ENCODE measurements at regions not wholly inside any gene's neighbourhood (a gene's known extent, or its start where the extent isn't known, plus 50 kb on each side); places are given as distances from the start of the nearest gene placed in this dataset.
A peak's percentile ranks its signal among the peaks of the same experiment; 100 is the strongest.

DNA sequence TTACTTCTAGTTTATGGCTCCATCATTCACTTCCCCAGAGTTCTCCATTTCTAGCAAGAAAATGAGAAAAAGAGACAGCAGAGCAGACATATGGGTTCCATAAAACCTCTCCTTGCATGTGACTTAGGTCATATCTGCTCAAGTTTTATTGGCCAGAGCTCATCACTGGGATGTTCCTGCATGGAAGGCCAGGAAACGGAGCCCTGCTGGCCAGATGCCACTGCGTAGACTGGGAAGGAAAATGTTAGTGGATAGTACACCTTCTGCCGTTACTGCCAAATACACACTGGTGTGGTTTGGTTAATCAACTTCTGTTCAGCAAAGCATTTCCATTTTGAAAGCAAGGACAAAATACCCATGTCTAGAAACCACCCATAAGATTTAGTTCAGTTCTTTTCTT is 220.6 kb upstream of the TSHZ2 start:
- Histone ChIP-seq H3K9me3 (ENCODE audit: control insufficient read depth in 5 of 5, low read length in 5 of 5) (peaks cover 0 to 5% (median 5%) of the 10 kb centered on the region in 5 donors), H3K36me3 (ENCODE audit: control insufficient read depth in 5 of 5, insufficient read depth in 5 of 5, low read length in 5 of 5) (no peaks in the 10 kb centered on the region), H3K27me3 (ENCODE audit: control insufficient read depth in 5 of 5, insufficient read depth in 4 of 5, low read length in 5 of 5) (no peaks in the 10 kb centered on the region), H3K4me1 (ENCODE audit: control insufficient read depth in 5 of 5, insufficient read depth in 5 of 5, low read length in 5 of 5) (peaks cover 0 to 13% (median 9%) of the 10 kb centered on the region in 5 donors), H3K27ac (ENCODE audit: low read depth, low read length) (no peak overlapping the region), H3K4me3 (ENCODE audit: low read depth in 1 of 5, low read length in 5 of 5) (no peak overlapping the region), H3K9ac (ENCODE audit: low read length in 5 of 5) (no peak overlapping the region)

DNA sequence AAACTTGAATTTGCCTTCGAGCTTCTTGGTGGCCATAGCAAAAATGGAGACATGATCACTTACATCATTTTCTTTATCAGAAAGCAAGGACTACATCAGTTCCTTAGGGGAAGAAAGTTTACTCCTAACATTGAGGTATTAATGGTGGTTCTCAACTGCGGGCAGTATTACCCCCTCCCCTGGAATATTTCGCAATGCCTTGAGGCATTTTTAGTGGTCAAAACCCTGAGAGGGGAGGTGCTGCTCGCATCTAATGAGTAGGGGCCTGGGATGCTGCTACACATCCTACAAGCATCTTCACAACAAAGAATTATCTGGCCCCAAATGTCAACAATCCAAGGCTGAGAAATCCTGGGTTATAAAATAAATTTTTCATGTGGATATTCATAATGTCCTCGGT is 222.2 kb upstream of the TSHZ2 start:
- Histone ChIP-seq H3K9me3 (ENCODE audit: control insufficient read depth in 5 of 5, low read length in 5 of 5) (peaks cover 0 to 5% (median 5%) of the 10 kb centered on the region in 5 donors), H3K4me3 (ENCODE audit: low read depth in 1 of 5, low read length in 5 of 5) (no peak overlapping the region)

DNA sequence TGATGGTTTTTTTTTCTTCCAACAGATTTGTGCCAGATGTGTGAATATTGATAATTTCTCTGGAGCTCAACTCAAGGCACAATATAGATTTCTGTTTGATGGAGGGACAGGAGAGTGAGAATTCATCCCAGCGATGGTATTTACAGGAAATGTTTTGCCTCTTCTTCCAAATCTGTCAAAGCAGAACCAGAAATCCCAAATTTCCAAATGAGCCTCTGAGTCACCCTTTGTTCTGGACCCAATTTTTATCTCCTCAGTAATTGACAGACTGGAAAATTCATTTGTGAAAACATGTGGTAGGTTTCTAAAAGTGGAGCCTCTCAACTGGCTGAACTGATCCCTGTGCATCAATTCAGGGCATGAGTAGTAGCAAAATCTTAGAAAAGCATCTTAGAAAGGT is 223.2 kb upstream of the TSHZ2 start:
- Histone ChIP-seq H3K27me3 (ENCODE audit: control insufficient read depth in 5 of 5, insufficient read depth in 4 of 5, low read length in 5 of 5) (peaks cover 0 to 1% (median 0%) of the 10 kb centered on the region in 5 donors), H3K9me3 (ENCODE audit: control insufficient read depth in 5 of 5, low read length in 5 of 5) (peaks cover 0 to 4% (median 2%) of the 10 kb centered on the region in 5 donors), H3K27ac (ENCODE audit: low read depth, low read length) (no peak overlapping the region)

More for the DNA sequence above, 222.2 kb upstream of the TSHZ2 start:
- Histone ChIP-seq H3K27me3 (ENCODE audit: control insufficient read depth in 5 of 5, insufficient read depth in 4 of 5, low read length in 5 of 5) (no peaks in the 10 kb centered on the region), H3K4me1 (ENCODE audit: control insufficient read depth in 5 of 5, insufficient read depth in 5 of 5, low read length in 5 of 5) (peaks cover 0 to 13% (median 9%) of the 10 kb centered on the region in 5 donors), H3K36me3 (ENCODE audit: control insufficient read depth in 5 of 5, insufficient read depth in 5 of 5, low read length in 5 of 5) (no peaks in the 10 kb centered on the region), H3K27ac (ENCODE audit: low read depth, low read length) (no peak overlapping the region), H3K9ac (ENCODE audit: low read length in 5 of 5) (no peak overlapping the region)

GRCh38 chr20:52748285-52748932 is 223.7 kb upstream of the TSHZ2 start:
- Histone ChIP-seq H3K4me3 (ENCODE audit: low read depth in 1 of 5, low read length in 5 of 5) (peak overlapping the region in 3 of 5 donors; percentile 4 to 23 (median 6)), H3K27me3 (ENCODE audit: control insufficient read depth in 5 of 5, insufficient read depth in 4 of 5, low read length in 5 of 5) (peaks cover 0 to 4% (median 0%) of the 10 kb centered on the region in 5 donors), H3K9ac (ENCODE audit: low read length in 5 of 5) (peak overlapping the region in 1 of 5 donors; percentile 5), H3K9me3 (ENCODE audit: control insufficient read depth in 5 of 5, low read length in 5 of 5) (peaks cover 0 to 3% (median 0%) of the 10 kb centered on the region in 5 donors), H3K27ac (ENCODE audit: low read depth, low read length) (no peak overlapping the region), H3K36me3 (ENCODE audit: control insufficient read depth in 5 of 5, insufficient read depth in 5 of 5, low read length in 5 of 5) (no peaks in the 10 kb centered on the region), H3K4me1 (ENCODE audit: control insufficient read depth in 5 of 5, insufficient read depth in 5 of 5, low read length in 5 of 5) (peaks cover 0 to 13% (median 9%) of the 10 kb centered on the region in 5 donors)

More for the DNA sequence above, 223.2 kb upstream of the TSHZ2 start:
- H3K4me1 ChIP-seq (ENCODE audit: control insufficient read depth in 5 of 5, insufficient read depth in 5 of 5, low read length in 5 of 5), result peaks cover 0 to 13% (median 9%) of the 10 kb centered on the region in 5 donors
- no peak overlapping the region for H3K4me3 ChIP-seq (ENCODE audit: low read depth in 1 of 5, low read length in 5 of 5)
- no peak overlapping the region for H3K9ac ChIP-seq (ENCODE audit: low read length in 5 of 5)
- H3K36me3 ChIP-seq (ENCODE audit: control insufficient read depth in 5 of 5, insufficient read depth in 5 of 5, low read length in 5 of 5), result no peaks in the 10 kb centered on the region

DNA sequence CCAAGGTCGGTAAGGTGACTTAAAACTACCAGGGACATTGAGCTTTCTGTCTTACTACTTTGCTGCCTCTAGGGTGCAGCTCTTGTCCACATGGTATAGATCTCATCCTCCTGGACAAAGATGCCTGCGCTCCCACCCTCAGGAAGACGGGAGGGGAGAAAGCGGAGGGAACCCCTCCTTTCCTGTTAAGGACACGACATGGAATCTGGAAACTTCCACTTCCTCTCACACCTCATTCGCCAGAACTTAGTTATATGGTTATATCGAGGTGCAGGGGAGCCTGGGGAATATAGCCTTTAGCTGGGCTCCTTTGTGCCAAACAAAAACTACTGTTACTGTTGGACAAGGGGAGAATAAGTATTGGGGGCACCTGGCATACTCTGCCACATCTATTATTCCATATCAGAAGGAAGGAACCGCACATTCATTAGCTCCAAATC is 224.3 kb upstream of the TSHZ2 start:
- Histone ChIP-seq H3K4me3 (ENCODE audit: low read depth in 1 of 5, low read length in 5 of 5) (peak overlapping the region in 2 of 5 donors; percentile 6 to 23), H3K9ac (ENCODE audit: low read length in 5 of 5) (peak overlapping the region in 1 of 5 donors; percentile 5), H3K36me3 (ENCODE audit: control insufficient read depth in 5 of 5, insufficient read depth in 5 of 5, low read length in 5 of 5) (no peaks in the 10 kb centered on the region), H3K27me3 (ENCODE audit: control insufficient read depth in 5 of 5, insufficient read depth in 4 of 5, low read length in 5 of 5) (peaks cover 0 to 4% (median 0%) of the 10 kb centered on the region in 5 donors), H3K27ac (ENCODE audit: low read depth, low read length) (no peak overlapping the region), H3K4me1 (ENCODE audit: control insufficient read depth in 5 of 5, insufficient read depth in 5 of 5, low read length in 5 of 5) (peaks cover 0 to 13% (median 9%) of the 10 kb centered on the region in 5 donors), H3K9me3 (ENCODE audit: control insufficient read depth in 5 of 5, low read length in 5 of 5) (peaks cover 0 to 1% (median 0%) of the 10 kb centered on the region in 5 donors)

GRCh38 chr20:52746770-52747169 is 225.4 kb upstream of the TSHZ2 start:
- Histone ChIP-seq H3K9me3 (ENCODE audit: control insufficient read depth in 5 of 5, low read length in 5 of 5) (no peaks in the 10 kb centered on the region), H3K27ac (ENCODE audit: low read depth, low read length) (no peak overlapping the region), H3K36me3 (ENCODE audit: control insufficient read depth in 5 of 5, insufficient read depth in 5 of 5, low read length in 5 of 5) (no peaks in the 10 kb centered on the region), H3K4me1 (ENCODE audit: control insufficient read depth in 5 of 5, insufficient read depth in 5 of 5, low read length in 5 of 5) (peaks cover 0 to 13% (median 9%) of the 10 kb centered on the region in 5 donors), H3K27me3 (ENCODE audit: control insufficient read depth in 5 of 5, insufficient read depth in 4 of 5, low read length in 5 of 5) (peaks cover 0 to 4% (median 0%) of the 10 kb centered on the region in 5 donors), H3K4me3 (ENCODE audit: low read depth in 1 of 5, low read length in 5 of 5) (no peak overlapping the region), H3K9ac (ENCODE audit: low read length in 5 of 5) (no peak overlapping the region)

- Histone ChIP-seq H3K9me3 (ENCODE audit: control insufficient read depth in 5 of 5, low read length in 5 of 5) (no peaks in the 10 kb centered on the region), H3K4me3 (ENCODE audit: low read depth in 1 of 5, low read length in 5 of 5) (no peak overlapping the region), H3K4me1 (ENCODE audit: control insufficient read depth in 5 of 5, insufficient read depth in 5 of 5, low read length in 5 of 5) (peaks cover 0 to 13% (median 9%) of the 10 kb centered on the region in 5 donors), H3K9ac (ENCODE audit: low read length in 5 of 5) (no peak overlapping the region), H3K36me3 (ENCODE audit: control insufficient read depth in 5 of 5, insufficient read depth in 5 of 5, low read length in 5 of 5) (no peaks in the 10 kb centered on the region), H3K27me3 (ENCODE audit: control insufficient read depth in 5 of 5, insufficient read depth in 4 of 5, low read length in 5 of 5) (peaks cover 0 to 4% (median 0%) of the 10 kb centered on the region in 5 donors), H3K27ac (ENCODE audit: low read depth, low read length) (no peak overlapping the region)
Measured at GRCh38 chr20:52746190-52746589, 226.0 kb upstream of the TSHZ2 start.

DNA sequence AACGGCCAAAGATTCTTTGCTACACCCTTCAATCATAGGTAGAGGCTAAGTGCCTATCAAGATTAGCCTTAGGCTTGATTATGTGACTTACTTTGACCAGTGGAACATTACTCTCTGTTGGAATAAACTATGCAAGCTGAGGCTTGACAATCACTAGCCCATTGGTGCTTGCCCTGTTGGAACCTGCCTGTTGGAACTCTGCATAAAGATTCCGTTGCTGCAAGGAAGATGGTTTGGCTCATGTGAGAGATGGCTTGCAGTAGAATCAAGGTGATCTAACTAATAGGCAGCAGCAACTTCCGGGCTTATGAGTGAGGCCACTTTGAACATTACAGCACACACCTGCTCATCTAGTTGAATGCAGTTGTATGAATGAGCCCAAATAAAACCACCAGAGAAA is 227.7 kb upstream of the TSHZ2 start:
- Histone ChIP-seq H3K9ac (ENCODE audit: low read length in 5 of 5) (no peak overlapping the region), H3K36me3 (ENCODE audit: control insufficient read depth in 5 of 5, insufficient read depth in 5 of 5, low read length in 5 of 5) (no peaks in the 10 kb centered on the region), H3K27ac (ENCODE audit: low read depth, low read length) (no peak overlapping the region), H3K27me3 (ENCODE audit: control insufficient read depth in 5 of 5, insufficient read depth in 4 of 5, low read length in 5 of 5) (peaks cover 0 to 4% (median 0%) of the 10 kb centered on the region in 5 donors), H3K9me3 (ENCODE audit: control insufficient read depth in 5 of 5, low read length in 5 of 5) (no peaks in the 10 kb centered on the region), H3K4me3 (ENCODE audit: low read depth in 1 of 5, low read length in 5 of 5) (no peak overlapping the region), H3K4me1 (ENCODE audit: control insufficient read depth in 5 of 5, insufficient read depth in 5 of 5, low read length in 5 of 5) (peaks cover 0 to 13% (median 9%) of the 10 kb centered on the region in 5 donors)

GRCh38 chr20:52738081-52738480 is 234.1 kb upstream of the TSHZ2 start:
- Histone ChIP-seq H3K4me3 (ENCODE audit: low read depth in 1 of 5, low read length in 5 of 5) (no peak overlapping the region), H3K9ac (ENCODE audit: low read length in 5 of 5) (no peak overlapping the region), H3K27me3 (ENCODE audit: control insufficient read depth in 5 of 5, insufficient read depth in 4 of 5, low read length in 5 of 5) (no peaks in the 10 kb centered on the region), H3K27ac (ENCODE audit: low read depth, low read length) (no peak overlapping the region), H3K36me3 (ENCODE audit: control insufficient read depth in 5 of 5, insufficient read depth in 5 of 5, low read length in 5 of 5) (no peaks in the 10 kb centered on the region), H3K9me3 (ENCODE audit: control insufficient read depth in 5 of 5, low read length in 5 of 5) (no peaks in the 10 kb centered on the region), H3K4me1 (ENCODE audit: control insufficient read depth in 5 of 5, insufficient read depth in 5 of 5, low read length in 5 of 5) (no peaks in the 10 kb centered on the region)

DNA sequence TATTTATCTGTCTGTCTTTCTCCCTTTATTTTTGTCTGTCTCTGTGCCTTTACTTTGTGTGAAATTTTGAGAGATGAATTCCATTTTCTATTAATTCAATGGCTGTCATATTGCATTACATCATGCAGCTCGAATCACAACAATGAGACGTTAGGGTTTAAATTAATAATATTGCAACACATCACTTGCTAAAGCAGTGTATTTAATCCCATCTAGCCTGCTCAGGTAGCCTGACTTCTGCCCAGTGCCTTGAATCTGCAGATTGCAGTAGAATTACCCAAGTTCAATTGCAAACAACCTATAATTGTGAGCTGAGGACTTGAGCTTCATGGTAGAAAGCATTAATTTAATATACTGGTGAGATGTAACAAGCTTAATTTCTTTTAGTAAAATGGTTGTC is 235.7 kb upstream of the TSHZ2 start:
- no peaks in the 10 kb centered on the region for H3K36me3 ChIP-seq (ENCODE audit: control insufficient read depth in 5 of 5, insufficient read depth in 5 of 5, low read length in 5 of 5)
- no peak overlapping the region for H3K9ac ChIP-seq (ENCODE audit: low read length in 5 of 5)
- no peak overlapping the region for H3K4me3 ChIP-seq (ENCODE audit: low read depth in 1 of 5, low read length in 5 of 5)
- H3K9me3 ChIP-seq (ENCODE audit: control insufficient read depth in 5 of 5, low read length in 5 of 5), result no peaks in the 10 kb centered on the region
- H3K4me1 ChIP-seq (ENCODE audit: control insufficient read depth in 5 of 5, insufficient read depth in 5 of 5, low read length in 5 of 5), result no peaks in the 10 kb centered on the region
- no peak overlapping the region for H3K27ac ChIP-seq (ENCODE audit: low read depth, low read length)
- no peaks in the 10 kb centered on the region for H3K27me3 ChIP-seq (ENCODE audit: control insufficient read depth in 5 of 5, insufficient read depth in 4 of 5, low read length in 5 of 5)

Data from subcutaneous abdominal adipose tissue (tissue), 5 donors.